Thoracic aorta (tissue), 2 donors: ENCODE measurements at regions not wholly inside any gene's neighbourhood (a gene's known extent, or its start where the extent isn't known, plus 50 kb on each side); places are given as distances from the start of the nearest gene placed in this dataset.

Source experiments
- ATAC-seq: fragments of 150-250 bp; one replicate; pipeline ENCODE4 v1.8.0; 2017; ENCODE audit warnings: low read depth; ENCODE audit not compliant: insufficient number of reproducible peaks, low FRiP score
- DNase-seq: peaks from one replicate; pipeline ENCODE4 v3.0.0-alpha.2; 2020; ENCODE audit warnings: low spot score
- H3K27ac ChIP-seq, 2 donors: fragments of 200-600 bp; sonication (generic); 1 replicate in 1 of 2; 2 replicates in 1 of 2; pipeline ENCODE4 v1.5.1; 2016; ENCODE audit warnings: mild to moderate bottlenecking in 2 of 2, moderate library complexity in 2 of 2
- H3K27me3 ChIP-seq: fragments of 200-600 bp; sonication (generic); replicated peaks from 2 replicates; pipeline ENCODE4 v1.6.0; 2016; ENCODE audit warnings: mild to moderate bottlenecking; ENCODE audit not compliant: insufficient read depth
- H3K36me3 ChIP-seq: fragments of 200-600 bp; sonication (generic); one replicate; pipeline ENCODE4 v1.5.1; 2016
- H3K4me1 ChIP-seq, 2 donors: fragments of 200-600 bp; sonication (generic); 1 replicate in 1 of 2; 2 replicates in 1 of 2; pipeline versions ENCODE4 v1.5.1 to v1.6.0; 2016; ENCODE audit warnings: low read depth in 2 of 2, mild to moderate bottlenecking in 1 of 2; ENCODE audit not compliant: control insufficient read depth in 1 of 2
- H3K4me3 ChIP-seq: fragments of 200-600 bp; sonication (generic); 2 replicates; pipeline ENCODE4 v1.5.1; 2016; ENCODE audit warnings: mild to moderate bottlenecking
- H3K9me3 ChIP-seq: fragments of 200-600 bp; sonication (generic); 2 replicates; pipeline ENCODE4 v1.5.1; 2016
- CTCF ChIP-seq: fragments of 200-600 bp; sonication (generic); IDR thresholded peaks from one replicate; pipeline ENCODE4 v1.5.1; 2019; ENCODE audit warnings: antibody characterized with exemption

- no peak overlapping the region for H3K4me3 ChIP-seq
- ATAC-seq: no peak
These were observed 1260.1 kb upstream of the ACO1 start for GRCh38 chr9:31124389-31124788.

GRCh38 chr9:31135567-31135966, 1248.9 kb upstream of the ACO1 start:
- no peak overlapping the region for H3K4me3 ChIP-seq
- H3K27ac ChIP-seq: no peak overlapping the region
- ATAC-seq: no peak
- H3K9me3 ChIP-seq: no peaks in the 10 kb centered on the region
- no peak for TF ChIP-seq CTCF
- no peak for DNase-seq
- H3K36me3 ChIP-seq: no peaks in the 10 kb centered on the region
- no peaks in the 10 kb centered on the region for H3K27me3 ChIP-seq
- H3K4me1 ChIP-seq: no peaks in the 10 kb centered on the region

More at GRCh38 chr9:31124389-31124788, 1260.1 kb upstream of the ACO1 start:
- TF ChIP-seq CTCF: no peak
- H3K4me1 ChIP-seq: no peaks in the 10 kb centered on the region
- no peaks in the 10 kb centered on the region for H3K36me3 ChIP-seq
- no peak overlapping the region for H3K27ac ChIP-seq
- H3K9me3 ChIP-seq: no peaks in the 10 kb centered on the region
- H3K27me3 ChIP-seq: no peaks in the 10 kb centered on the region
- DNase-seq: no peak

- no peaks in the 10 kb centered on the region for H3K9me3 ChIP-seq
- no peaks in the 10 kb centered on the region for H3K4me1 ChIP-seq
- DNase-seq (no peak), ATAC-seq (no peak)
- no peak for TF ChIP-seq CTCF
- no peak overlapping the region for H3K4me3 ChIP-seq
- H3K27me3 ChIP-seq: no peaks in the 10 kb centered on the region
- H3K36me3 ChIP-seq: no peaks in the 10 kb centered on the region
- H3K27ac ChIP-seq: no peak overlapping the region
These were observed 1247.9 kb upstream of the ACO1 start for GRCh38 chr9:31136524-31136923.

GRCh38 chr9:31137176-31138160, 1247.0 kb upstream of the ACO1 start:
- Histone ChIP-seq H3K4me1 (no peaks in the 10 kb centered on the region), H3K36me3 (no peaks in the 10 kb centered on the region), H3K9me3 (no peaks in the 10 kb centered on the region), H3K4me3 (no peak overlapping the region), H3K27me3 (no peaks in the 10 kb centered on the region), H3K27ac (no peak overlapping the region)
- no peak for ATAC-seq
- no peak for DNase-seq
- no peak for TF ChIP-seq CTCF

- H3K27me3 ChIP-seq: no peaks in the 10 kb centered on the region
- no peaks in the 10 kb centered on the region for H3K4me1 ChIP-seq
- H3K27ac ChIP-seq: no peak overlapping the region
- H3K4me3 ChIP-seq: no peak overlapping the region
- DNase-seq (no peak), ATAC-seq (no peak)
- no peaks in the 10 kb centered on the region for H3K36me3 ChIP-seq
- no peaks in the 10 kb centered on the region for H3K9me3 ChIP-seq
- no peak for TF ChIP-seq CTCF
These were observed 1244.1 kb upstream of the ACO1 start for GRCh38 chr9:31140316-31140715.
